ENCODE measurements at regions not wholly inside any gene's neighbourhood (a gene's known extent, or its start where the extent isn't known, plus 50 kb on each side); places are given as distances from the start of the nearest gene placed in this dataset.

DNA sequence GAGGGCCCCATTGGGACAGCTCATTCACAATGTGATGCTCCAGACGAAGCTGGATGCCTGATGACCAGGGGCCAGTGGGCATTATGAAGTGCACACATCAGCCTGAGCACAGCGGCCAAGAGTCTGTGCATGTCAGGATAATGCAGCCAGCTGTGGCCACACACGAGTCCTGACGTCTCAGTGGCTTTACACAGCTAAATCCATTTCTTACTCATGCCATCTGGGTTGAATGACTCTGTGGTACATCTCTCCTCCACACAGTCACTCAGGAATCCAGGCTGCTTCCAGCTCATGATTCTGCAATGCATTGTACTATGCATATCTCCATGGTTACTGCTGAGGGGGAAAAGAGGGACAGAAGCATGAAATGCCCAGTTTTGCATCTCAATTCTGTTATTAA is 123.6 kb downstream of the PRLHR start:
- no peak for DNase-seq (ENCODE audit: low read depth in 3 of 3, low spot score in 2 of 3)

GRCh38 chr10:118470470-118470869 is 125.0 kb downstream of the PRLHR start:
- DNase-seq (ENCODE audit: low read depth in 3 of 3, low spot score in 2 of 3) = no peak

- DNase-seq (ENCODE audit: low read depth in 3 of 3, low spot score in 2 of 3) = no peak
Measured at GRCh38 chr10:118467200-118467599, 125.1 kb upstream of the FAM204A start.

GRCh38 chr10:118465300-118465874 is 123.3 kb upstream of the FAM204A start:
- no peak for DNase-seq (ENCODE audit: low read depth in 3 of 3, low spot score in 2 of 3)

DNA sequence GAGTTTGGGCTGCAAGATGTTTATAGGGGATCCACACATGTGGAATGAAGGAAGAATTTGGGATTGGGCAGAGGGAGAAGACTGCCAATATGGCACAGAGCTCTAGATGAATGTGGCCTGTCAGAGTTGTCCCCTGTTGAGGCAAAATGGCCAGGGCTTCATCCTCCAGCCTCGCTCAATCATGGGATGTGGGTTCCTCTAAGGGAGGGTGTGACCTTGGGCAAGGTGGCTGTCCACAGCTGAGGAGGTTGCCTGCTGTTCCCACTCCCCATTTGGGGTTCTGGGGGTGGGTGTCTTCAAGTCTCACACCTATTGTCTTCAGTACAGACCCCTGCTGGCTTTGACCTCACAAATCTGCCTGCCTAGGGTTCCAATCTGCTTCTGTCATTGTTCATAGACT is 121.6 kb upstream of the FAM204A start:
- no peak for DNase-seq (ENCODE audit: low read depth in 3 of 3, low spot score in 2 of 3)

GRCh38 chr10:118462401-118462800 is 120.3 kb upstream of the FAM204A start:
- DNase-seq (ENCODE audit: low read depth in 3 of 3, low spot score in 2 of 3) = no peak

GRCh38 chr10:118459642-118460193 is 117.6 kb upstream of the FAM204A start:
- peak; percentile 52 to 67 (median 56) for DNase-seq (ENCODE audit: low read depth in 3 of 3, low spot score in 2 of 3)

DNA sequence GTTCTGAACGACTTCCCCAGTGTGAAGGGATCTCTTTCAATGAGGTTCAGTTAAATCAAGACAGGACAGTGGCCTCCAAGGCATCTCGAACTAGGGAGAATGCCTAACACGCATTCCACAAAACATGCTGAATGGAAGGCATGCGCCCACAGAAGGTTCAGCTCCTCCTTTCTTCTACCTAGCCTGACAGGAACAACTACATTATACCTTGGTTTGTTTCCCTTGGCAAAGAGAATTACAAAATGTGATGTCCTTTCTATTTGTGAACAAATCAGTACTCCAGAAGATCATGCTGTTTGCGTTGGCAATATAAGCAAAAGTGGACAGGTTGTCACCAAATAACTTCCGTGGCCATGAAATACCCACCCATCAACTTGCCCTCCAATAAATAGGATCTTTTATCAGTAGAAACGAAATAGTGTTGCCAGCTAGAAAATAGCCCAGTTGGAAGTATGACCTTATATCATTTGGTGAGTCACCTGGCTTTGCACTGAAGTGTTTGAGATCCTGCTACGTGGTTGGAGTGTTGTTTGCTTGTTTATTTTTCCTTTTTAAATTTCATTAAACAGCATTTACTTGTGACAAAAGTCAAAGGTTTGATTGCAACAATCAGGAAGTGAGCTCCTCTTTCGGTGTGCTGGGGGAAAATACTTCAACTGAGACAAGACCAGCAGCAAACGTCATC is 117.0 kb upstream of the FAM204A start:
- DNase-seq (ENCODE audit: low read depth in 3 of 3, low spot score in 2 of 3) = no peak

DNA sequence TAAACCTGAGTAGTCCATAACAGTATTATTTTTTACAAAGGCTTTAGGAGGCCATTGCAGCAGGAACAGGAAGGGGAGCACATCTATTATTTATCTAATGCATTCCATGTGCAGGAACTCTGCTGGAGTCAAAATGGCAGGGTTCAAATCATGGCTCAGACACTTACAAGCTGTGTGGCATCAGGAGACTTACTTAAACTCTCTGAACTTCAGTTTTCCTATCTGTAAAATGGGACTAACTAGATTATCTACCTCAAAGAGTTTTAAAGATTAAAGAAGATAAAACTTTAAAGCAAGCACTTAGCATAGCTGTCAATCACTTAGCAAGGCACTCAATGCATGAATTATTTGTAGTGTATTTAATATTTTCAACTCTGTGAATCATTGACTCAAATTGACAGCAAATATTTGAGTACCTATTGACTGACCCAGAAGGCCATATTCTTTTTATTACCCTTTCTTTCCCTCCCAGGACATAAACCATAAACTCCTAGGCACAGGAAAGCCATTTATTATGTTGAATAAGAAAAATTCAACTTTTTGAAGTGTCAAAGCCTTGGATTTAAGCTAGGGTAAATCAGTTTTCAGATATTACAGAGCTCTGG is 115.8 kb upstream of the FAM204A start:
- no peak for DNase-seq (ENCODE audit: low read depth in 3 of 3, low spot score in 2 of 3)

DNA sequence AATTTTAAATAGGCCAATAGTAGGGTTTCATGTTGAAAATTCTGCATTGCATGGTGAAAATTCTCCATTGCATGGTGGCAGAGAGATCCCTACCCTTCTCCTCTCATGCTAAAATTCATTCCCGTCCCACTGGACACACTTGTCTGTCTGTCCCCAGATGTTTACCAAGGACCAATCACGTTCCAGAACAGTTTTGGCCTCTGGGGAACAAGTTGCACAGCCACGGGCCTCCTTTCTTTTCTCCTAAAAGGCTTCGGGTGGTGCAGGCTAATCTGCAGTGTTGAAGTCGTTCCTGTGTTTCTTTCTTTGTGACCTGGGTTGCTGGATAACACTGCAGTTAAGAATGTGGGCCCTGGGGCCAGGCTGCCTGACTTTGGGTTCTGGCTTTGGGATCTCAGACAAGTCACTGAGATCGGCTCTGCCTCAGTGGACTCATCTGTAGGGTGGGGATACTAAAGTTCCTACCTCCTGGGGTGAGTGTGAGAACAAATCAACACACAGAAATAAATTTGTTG is 113.1 kb upstream of the FAM204A start:
- DNase-seq (ENCODE audit: low read depth in 3 of 3, low spot score in 2 of 3) = no peak

- DNase-seq (ENCODE audit: low read depth in 3 of 3, low spot score in 2 of 3) = no peak
Measured at GRCh38 chr10:118454211-118454610, 112.1 kb upstream of the FAM204A start.

DNA sequence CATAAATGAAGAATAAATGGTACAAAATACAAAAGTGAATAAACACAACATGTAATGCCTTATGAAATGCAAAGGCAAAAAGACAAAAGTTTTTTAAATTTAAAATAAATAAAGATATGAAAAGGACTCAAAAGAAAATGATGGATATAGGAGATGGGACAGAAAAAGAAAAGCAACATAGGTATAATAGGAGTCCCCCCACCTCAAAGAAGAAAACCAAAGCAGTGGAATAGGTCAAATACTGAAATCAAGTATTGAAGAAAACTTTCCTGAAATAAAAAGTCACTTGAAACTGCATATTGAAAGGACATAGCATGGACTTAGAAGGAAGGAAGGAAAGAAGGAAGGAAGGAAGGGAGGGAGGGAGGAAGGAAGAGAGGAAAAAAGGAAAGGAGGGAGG is 110.0 kb upstream of the FAM204A start:
- DNase-seq (ENCODE audit: low read depth in 3 of 3, low spot score in 2 of 3) = no peak

GRCh38 chr10:118449521-118449920 is 107.4 kb upstream of the FAM204A start:
- DNase-seq (ENCODE audit: low read depth in 3 of 3, low spot score in 2 of 3) = no peak

DNA sequence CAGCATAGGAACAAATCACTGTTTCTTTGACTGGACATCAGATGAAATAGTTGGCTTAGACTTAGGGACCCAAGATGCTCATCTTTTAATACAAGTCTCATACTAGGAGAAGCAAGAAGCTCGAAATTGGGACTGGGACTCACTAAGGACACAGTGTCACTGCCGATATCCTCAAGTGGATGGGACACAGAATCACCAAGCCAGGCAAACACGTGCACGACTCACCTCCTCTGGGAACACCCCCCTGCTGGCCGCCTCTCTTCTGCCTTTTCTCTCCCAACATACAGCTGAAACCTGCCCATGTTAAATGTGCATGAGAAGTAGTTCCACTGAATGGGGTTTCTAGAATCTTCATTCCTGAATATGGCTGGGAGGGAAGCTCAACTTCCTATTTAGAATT is 106.6 kb upstream of the FAM204A start:
- DNase-seq (ENCODE audit: low read depth in 3 of 3, low spot score in 2 of 3) = no peak

GRCh38 chr10:118447478-118448270 is 105.5 kb upstream of the FAM204A start:
- DNase-seq (ENCODE audit: low read depth in 3 of 3, low spot score in 2 of 3) = no peak

DNA sequence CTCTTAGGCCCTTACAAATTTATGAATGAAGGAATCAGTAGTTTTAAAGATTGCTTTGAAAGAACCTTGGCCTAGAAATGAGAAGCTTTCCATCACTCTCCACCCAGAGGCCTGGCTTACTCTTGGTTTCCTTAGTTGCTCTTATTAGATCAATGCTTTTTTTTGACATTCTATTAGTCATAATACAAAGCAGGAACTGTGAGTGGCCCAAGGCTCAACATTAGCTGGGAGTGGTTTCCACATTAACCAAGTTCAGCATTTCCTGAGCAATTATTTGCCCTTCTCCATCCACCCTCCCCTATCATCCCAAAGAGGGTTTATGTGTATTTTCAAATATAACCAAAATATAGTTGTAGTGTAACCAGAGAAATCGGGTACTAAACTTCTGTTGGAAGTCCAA is 103.4 kb upstream of the FAM204A start:
- no peak for DNase-seq (ENCODE audit: low read depth in 3 of 3, low spot score in 2 of 3)

GRCh38 chr10:118444069-118444468 is 101.9 kb upstream of the FAM204A start:
- DNase-seq (ENCODE audit: low read depth in 3 of 3, low spot score in 2 of 3) = no peak

GRCh38 chr10:118442032-118442431 is 99.9 kb upstream of the FAM204A start:
- no peak for DNase-seq (ENCODE audit: low read depth in 3 of 3, low spot score in 2 of 3)

DNA sequence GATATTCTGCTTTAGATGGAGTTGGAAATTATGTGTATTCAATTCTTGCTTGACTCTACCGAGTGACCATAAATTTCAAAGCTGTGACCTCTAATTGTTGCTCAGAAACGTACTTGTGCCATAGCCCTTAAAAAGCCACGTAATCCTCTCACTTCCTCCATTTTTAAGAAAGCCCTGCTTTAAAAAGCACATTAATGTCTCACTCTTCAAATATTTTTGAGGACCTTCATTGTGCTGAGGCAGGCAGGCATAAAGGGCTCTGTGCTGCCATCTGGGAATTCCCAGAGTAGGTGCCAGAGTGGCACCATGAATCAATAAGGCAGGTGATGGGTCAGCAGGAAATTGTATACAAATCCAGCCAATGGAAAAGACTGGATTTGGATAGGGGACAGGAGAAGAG is 97.7 kb upstream of the FAM204A start:
- DNase-seq (ENCODE audit: low read depth in 3 of 3, low spot score in 2 of 3) = no peak

GRCh38 chr10:118436742-118437141 is 94.6 kb upstream of the FAM204A start:
- DNase-seq (ENCODE audit: low read depth in 3 of 3, low spot score in 2 of 3) = no peak

GRCh38 chr10:118430190-118430589 is 88.1 kb upstream of the FAM204A start:
- DNase-seq (ENCODE audit: low read depth in 3 of 3, low spot score in 2 of 3) = no peak

Measured in right renal cortex interstitium (tissue), 3 donors.